LNCAP (cell line): ENCODE measurements at regions not wholly inside any gene's neighbourhood (a gene's known extent, or its start where the extent isn't known, plus 50 kb on each side); places are given as distances from the start of the nearest gene placed in this dataset.

Experiments used
- CTCF ChIP-seq: fragments of 450-650 bp; IDR thresholded peaks from 2 replicates; pipeline ENCODE4 v1.5.1; 2017; ENCODE audit warnings: mild to moderate bottlenecking

GRCh38 chr6:141666187-141666586 is 466.5 kb upstream of the GJE1 start:
- no peak for TF ChIP-seq CTCF

GRCh38 chr6:141664744-141665143 is 468.0 kb upstream of the GJE1 start:
- TF ChIP-seq CTCF: no peak

GRCh38 chr6:141659582-141659981 is 473.1 kb upstream of the GJE1 start:
- no peak for TF ChIP-seq CTCF

GRCh38 chr6:141658696-141659095 is 474.0 kb upstream of the GJE1 start:
- no peak for TF ChIP-seq CTCF

- no peak for TF ChIP-seq CTCF
Measured at GRCh38 chr6:141657812-141658211, 474.9 kb upstream of the GJE1 start.

GRCh38 chr6:141653590-141653989 is 479.1 kb upstream of the GJE1 start:
- no peak for TF ChIP-seq CTCF

- TF ChIP-seq CTCF: no peak
Measured at GRCh38 chr6:141641951-141642350, 490.8 kb upstream of the GJE1 start.

- TF ChIP-seq CTCF: peak; percentile 57
Measured at GRCh38 chr6:141641406-141641805, 491.3 kb upstream of the GJE1 start.
